H1 (cell line): ENCODE measurements at regions not wholly inside any gene's neighbourhood (a gene's known extent, or its start where the extent isn't known, plus 50 kb on each side); places are given as distances from the start of the nearest gene placed in this dataset.

ENCODE experiments used
- CTCF ChIA-PET: fragments of 300-600 bp; sonication (Branson Sonifier 250); formaldehyde crosslinking; loops from one replicate; lab custom pipeline; 2021; ENCODE audit not compliant: partially characterized antibody; lab: Charles Lee
- POLR2A ChIA-PET: fragments of 300-600 bp; sonication (Branson Sonifier 250); formaldehyde crosslinking; loops from one replicate; lab custom pipeline; 2021; ENCODE audit warnings: inconsistent platforms; ENCODE audit not compliant: partially characterized antibody; lab: Charles Lee
- DNase-seq, 2 experiments: peaks; one replicate each; pipeline versions ENCODE4 v3.0.0 to v3.0.0-alpha.2; 2010 to 2022; ENCODE audit warnings: low spot score in 2 of 2, low read depth in 1 of 2, mixed read lengths in 1 of 2
- FAIRE-seq: peaks from 2 replicates; lab custom pipeline; 2011; peaks lifted over from hg19 to GRCh38; lab: Jason Lieb, UNC
- H2AFZ ChIP-seq: 2 replicates; pipeline ENCODE4 v1.8.1; 2012; ENCODE audit warnings: low read length, inconsistent platforms
- H2AK5ac ChIP-seq: 2 replicates; pipeline ENCODE4 v1.6.1; 2013; ENCODE audit warnings: low read depth, low read length
- H2BK120ac ChIP-seq: replicated peaks from 2 replicates; pipeline ENCODE3; 2013; ENCODE audit warnings: low read depth, low read length, inconsistent platforms
- H2BK12ac ChIP-seq: 2 replicates; pipeline ENCODE4 v1.6.1; 2013; ENCODE audit warnings: low read depth, low read length
- H2BK15ac ChIP-seq: 2 replicates; pipeline ENCODE4 v1.6.1; 2013; ENCODE audit warnings: low read length
- H2BK20ac ChIP-seq: 2 replicates; pipeline ENCODE4 v1.6.1; 2013; ENCODE audit warnings: low read length
- H2BK5ac ChIP-seq: 2 replicates; pipeline ENCODE4 v1.6.1; 2013; ENCODE audit warnings: low read depth, low read length
- H3K14ac ChIP-seq: 2 replicates; pipeline ENCODE4 v1.6.1; 2013; ENCODE audit warnings: inconsistent platforms; ENCODE audit not compliant: insufficient read length
- H3K18ac ChIP-seq: 2 replicates; pipeline ENCODE4 v1.6.1; 2013; ENCODE audit warnings: low read length; ENCODE audit errors: extremely low read depth
- H3K23ac ChIP-seq: 2 replicates; pipeline ENCODE4 v1.6.1; 2013; ENCODE audit warnings: inconsistent platforms; ENCODE audit not compliant: insufficient read length
- H3K23me2 ChIP-seq: 2 replicates; pipeline ENCODE4 v1.6.1; 2013; ENCODE audit warnings: low read depth, low read length
- H3K27ac ChIP-seq: 2 replicates; pipeline ENCODE4 v1.6.1; 2011; ENCODE audit warnings: low read depth, low read length, inconsistent platforms
- H3K27me3 ChIP-seq, 4 experiments: replicated peaks in 1 of 4; 1 replicate in 1 of 4; 2 replicates in 3 of 4; pipeline versions ENCODE4 v1.6.1 to v1.8.1; 2011 to 2013; ENCODE audit warnings: low read length in 3 of 4, mild to moderate bottlenecking in 3 of 4, inconsistent platforms in 2 of 4, mixed read lengths in 2 of 4, moderate library complexity in 1 of 4; ENCODE audit not compliant: control insufficient read depth in 3 of 4, insufficient read depth in 3 of 4; ENCODE audit errors: extremely low read depth in 1 of 4
- H3K36me3 ChIP-seq, 4 experiments: 2 replicates each; pipeline versions ENCODE4 v1.6.1 to v1.8.1; 2011 to 2013; ENCODE audit warnings: mild to moderate bottlenecking in 4 of 4, low read length in 3 of 4, moderate library complexity in 2 of 4, control low read depth in 1 of 4, inconsistent platforms in 1 of 4; ENCODE audit not compliant: insufficient read depth in 4 of 4, control insufficient read depth in 2 of 4
- H3K4ac ChIP-seq: replicated peaks from 2 replicates; pipeline ENCODE3; 2013; ENCODE audit warnings: low read length, low read depth, mixed read lengths, inconsistent platforms; ENCODE audit not compliant: insufficient read length
- H3K4me1 ChIP-seq, 4 experiments: replicated peaks in 1 of 4; 1 replicate in 1 of 4; 2 replicates in 3 of 4; pipeline versions ENCODE4 v1.6.1 to v1.8.1; 2011 to 2013; ENCODE audit warnings: low read length in 3 of 4, inconsistent platforms in 2 of 4, mixed read lengths in 1 of 4; ENCODE audit not compliant: insufficient read depth in 4 of 4, control insufficient read depth in 3 of 4
- H3K4me2 ChIP-seq, 2 experiments: 2 replicates each; pipeline versions ENCODE4 v1.6.1 to v1.8.1; 2011 to 2013; ENCODE audit warnings: low read depth in 2 of 2, low read length in 2 of 2, control low read depth in 1 of 2, inconsistent platforms in 1 of 2, mild to moderate bottlenecking in 1 of 2; ENCODE audit not compliant: insufficient read depth in 1 of 2
- H3K4me3 ChIP-seq, 4 experiments: fragments of 200-600, 300-600 bp in 1 of 4; sonication (generic), shearing (Covaris generic), sonication (Bioruptor Twin) in 1 of 4; 2 replicates each; pipeline versions ENCODE4 v1.5.1 to v1.8.1; 2011 to 2016; ENCODE audit warnings: low read length in 4 of 4, low read depth in 3 of 4, control low read depth in 2 of 4, inconsistent platforms in 2 of 4, mild to moderate bottlenecking in 2 of 4, mixed read lengths in 1 of 4, moderate library complexity in 1 of 4; ENCODE audit not compliant: insufficient read depth in 2 of 4; ENCODE audit errors: extremely low read depth in 1 of 4
- H3K56ac ChIP-seq: replicated peaks from 2 replicates; pipeline ENCODE3; 2013; ENCODE audit warnings: low read depth, mild to moderate bottlenecking, mixed read lengths, low read length, inconsistent platforms; ENCODE audit not compliant: insufficient read length
- H3K79me1 ChIP-seq: 2 replicates; pipeline ENCODE4 v1.6.1; 2013; ENCODE audit warnings: low read depth, low read length, control low read depth
- H3K79me2 ChIP-seq, 2 experiments: 2 replicates each; pipeline versions ENCODE4 v1.6.1 to v1.8.1; 2012 to 2013; ENCODE audit warnings: low read length in 2 of 2, mild to moderate bottlenecking in 2 of 2, inconsistent platforms in 1 of 2; ENCODE audit not compliant: insufficient read depth in 2 of 2, control insufficient read depth in 1 of 2
- H3K9ac ChIP-seq, 4 experiments: replicated peaks in 1 of 4; 1 replicate in 1 of 4; 2 replicates in 3 of 4; pipeline versions ENCODE4 v1.6.1 to v1.8.1; 2011 to 2013; ENCODE audit warnings: low read depth in 3 of 4, low read length in 3 of 4, control low read depth in 2 of 4, mild to moderate bottlenecking in 2 of 4, moderate library complexity in 2 of 4, inconsistent platforms in 1 of 4; ENCODE audit errors: extremely low read depth in 1 of 4
- H3K9me3 ChIP-seq, 2 experiments: 2 replicates each; pipeline versions ENCODE4 v1.6.1 to v1.8.1; 2012 to 2013; ENCODE audit warnings: mild to moderate bottlenecking in 2 of 2, moderate library complexity in 2 of 2, control low read depth in 1 of 2, inconsistent platforms in 1 of 2, low read depth in 1 of 2, low read length in 1 of 2, mixed read lengths in 1 of 2; ENCODE audit not compliant: insufficient read depth in 2 of 2
- H4K20me1 ChIP-seq, 2 experiments: replicated peaks in 1 of 2; 2 replicates each; pipeline versions ENCODE3 to v1.8.1; 2011 to 2013; ENCODE audit warnings: inconsistent platforms in 2 of 2, low read length in 2 of 2, mild to moderate bottlenecking in 1 of 2; ENCODE audit not compliant: insufficient read depth in 2 of 2, control insufficient read depth in 1 of 2
- H4K5ac ChIP-seq: 2 replicates; pipeline ENCODE4 v1.6.1; 2013; ENCODE audit warnings: low read length, low read depth, mixed read lengths, inconsistent platforms; ENCODE audit not compliant: insufficient read length
- H4K8ac ChIP-seq: 2 replicates; pipeline ENCODE4 v1.8.0; 2013; ENCODE audit warnings: mild to moderate bottlenecking, moderate library complexity, low read length, inconsistent platforms; ENCODE audit not compliant: insufficient read depth; ENCODE audit errors: extremely low read depth
- H4K91ac ChIP-seq: replicated peaks from 2 replicates; pipeline ENCODE3; 2013; ENCODE audit warnings: low read length, mixed read lengths, inconsistent platforms; ENCODE audit not compliant: insufficient read length
- CTBP2 ChIP-seq: IDR thresholded peaks from 2 replicates; pipeline ENCODE4 v1.7.0; 2011; ENCODE audit warnings: borderline replicate concordance, mild to moderate bottlenecking, moderate library complexity, mixed read lengths, low read length; ENCODE audit not compliant: insufficient read depth, insufficient read length
- EGR1 ChIP-seq: IDR thresholded peaks from 2 replicates; pipeline ENCODE4 v1.6.1; 2011; ENCODE audit warnings: low read depth, low read length, borderline replicate concordance
- HDAC2 ChIP-seq, 2 experiments: fragments of 300-600 bp in 1 of 2; sonication (generic) in 1 of 2; IDR thresholded peaks; 2 replicates each; pipeline ENCODE4 v1.6.1; 2011 to 2012; ENCODE audit warnings: low read depth in 2 of 2, low read length in 2 of 2, mild to moderate bottlenecking in 2 of 2, moderate library complexity in 2 of 2, borderline replicate concordance in 1 of 2, inconsistent platforms in 1 of 2
- KDM4A ChIP-seq: IDR thresholded peaks from one replicate; pipeline ENCODE4 v1.7.1; 2012; ENCODE audit warnings: low read depth, mild to moderate bottlenecking, moderate library complexity, low read length, inconsistent platforms; ENCODE audit not compliant: severe bottlenecking
- PHF8 ChIP-seq: fragments of 200-600 bp; sonication (generic); conservative IDR thresholded peaks from 2 replicates; pipeline ENCODE4 v1.7.1; 2012; ENCODE audit warnings: low read depth, mild to moderate bottlenecking, inconsistent platforms, low read length, moderate library complexity
- POLR2AphosphoS5 ChIP-seq: IDR thresholded peaks from 2 replicates; pipeline ENCODE4 v1.6.1; 2011; ENCODE audit warnings: low read depth, low read length
- RAD21 ChIP-seq, 2 experiments: IDR thresholded peaks in 1 of 2; conservative IDR thresholded peaks in 1 of 2; 2 replicates each; pipeline ENCODE4 v1.6.1; 2011; ENCODE audit warnings: low read depth in 2 of 2, low read length in 2 of 2, improper control_type of control experiment in 1 of 2, inconsistent platforms in 1 of 2, mild to moderate bottlenecking in 1 of 2, moderate library complexity in 1 of 2
- RXRA ChIP-seq: IDR thresholded peaks from 2 replicates; pipeline ENCODE4 v1.6.1; 2011; ENCODE audit warnings: low read depth, mild to moderate bottlenecking, low read length, moderate library complexity; ENCODE audit not compliant: insufficient read depth
- TAF1 ChIP-seq: IDR thresholded peaks from 2 replicates; pipeline ENCODE4 v1.6.1; 2011; ENCODE audit warnings: mild to moderate bottlenecking, low read depth, low read length
- WGBS, 2 experiments: shearing (Covaris generic) in 1 of 2; methylation state at CpG; one replicate each; pipeline versions ENCODE4 v1.1.6 to v1.1.7; 2013 to 2015; ENCODE audit warnings: low lambda C conversion rate in 2 of 2, mixed read lengths in 2 of 2, inconsistent platforms in 1 of 2, low coverage in 1 of 2, missing lambda C conversion rate in 1 of 2; ENCODE audit not compliant: insufficient replicate concordance in 2 of 2, insufficient coverage in 1 of 2, insufficient read length in 1 of 2; ENCODE audit errors: extremely low coverage in 1 of 2, missing lambda C conversion rate in 1 of 2; 5-methylcytosine and 5-hydroxymethylcytosine counted together
- TF ChIP-seq, protein P1 (sequence below), 3 experiments: IDR thresholded peaks; 1 replicate in 2 of 3; 2 replicates in 1 of 3; pipeline versions ENCODE4 v1.5.1 to v1.6.1; 2011; ENCODE audit warnings: low read length in 3 of 3, mild to moderate bottlenecking in 3 of 3, inconsistent platforms in 2 of 3, low read depth in 1 of 3, moderate library complexity in 1 of 3; ENCODE audit not compliant: insufficient read depth in 1 of 3; ENCODE audit errors: control extremely low read depth in 1 of 3

DNA sequence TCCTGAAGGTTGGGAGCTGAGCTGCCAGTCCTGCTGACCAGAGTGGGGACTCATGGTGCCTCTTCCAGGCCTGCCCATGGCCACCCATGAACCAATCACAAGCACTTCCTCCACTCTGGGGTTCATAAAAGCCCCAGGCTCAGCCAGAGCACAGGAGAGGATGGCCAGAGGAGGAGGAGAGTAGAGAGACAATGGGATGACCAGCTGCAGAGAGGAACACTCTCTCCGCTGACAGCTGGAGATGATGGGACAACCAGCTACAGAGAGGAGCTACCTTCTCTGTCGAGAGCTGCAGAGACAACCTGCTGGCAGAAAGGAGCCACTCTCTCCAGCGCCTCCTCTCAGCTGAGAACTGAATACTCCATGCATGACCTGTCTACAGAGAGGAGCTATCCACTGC, 886.1 kb downstream of the BCL11B start:
- ChIA-PET POLR2A (no interaction called here), CTCF (no interaction called here)
- no peaks in the 10 kb centered on the region for H4K20me1 ChIP-seq
- H2BK15ac ChIP-seq: no peak overlapping the region
- DNase-seq (no peak), FAIRE-seq (no peak)
- H3K79me1 ChIP-seq: no peaks in the 10 kb centered on the region
- H3K4me2 ChIP-seq: no peak overlapping the region
- H3K23ac ChIP-seq: no peak overlapping the region
- H4K5ac ChIP-seq: no peak overlapping the region
- no peak overlapping the region for H2BK12ac ChIP-seq
- H3K27me3 ChIP-seq: no peaks in the 10 kb centered on the region
- H3K4me3 ChIP-seq: no peak overlapping the region
- no peak overlapping the region for H3K14ac ChIP-seq
- no peak overlapping the region; the same call in 1 of the 2 replicates for H2AFZ ChIP-seq
- H2BK5ac ChIP-seq: no peak overlapping the region
- no peak overlapping the region for H4K8ac ChIP-seq
- no peaks in the 10 kb centered on the region; the same call in 1 of the 2 replicates for H3K23me2 ChIP-seq
- H3K4me1 ChIP-seq: no peaks in the 10 kb centered on the region; a peak in 1 of 7 replicates
- peaks cover 0 to 4% of the 10 kb centered on the region in 2 experiments; a peak in 1 of 4 replicates for H3K9me3 ChIP-seq
- H2BK120ac ChIP-seq: no peak overlapping the region
- no peak overlapping the region for H2BK20ac ChIP-seq
- H2AK5ac ChIP-seq: no peak overlapping the region
- TF ChIP-seq TAF1: no peak
- TF ChIP-seq, protein P1, sequence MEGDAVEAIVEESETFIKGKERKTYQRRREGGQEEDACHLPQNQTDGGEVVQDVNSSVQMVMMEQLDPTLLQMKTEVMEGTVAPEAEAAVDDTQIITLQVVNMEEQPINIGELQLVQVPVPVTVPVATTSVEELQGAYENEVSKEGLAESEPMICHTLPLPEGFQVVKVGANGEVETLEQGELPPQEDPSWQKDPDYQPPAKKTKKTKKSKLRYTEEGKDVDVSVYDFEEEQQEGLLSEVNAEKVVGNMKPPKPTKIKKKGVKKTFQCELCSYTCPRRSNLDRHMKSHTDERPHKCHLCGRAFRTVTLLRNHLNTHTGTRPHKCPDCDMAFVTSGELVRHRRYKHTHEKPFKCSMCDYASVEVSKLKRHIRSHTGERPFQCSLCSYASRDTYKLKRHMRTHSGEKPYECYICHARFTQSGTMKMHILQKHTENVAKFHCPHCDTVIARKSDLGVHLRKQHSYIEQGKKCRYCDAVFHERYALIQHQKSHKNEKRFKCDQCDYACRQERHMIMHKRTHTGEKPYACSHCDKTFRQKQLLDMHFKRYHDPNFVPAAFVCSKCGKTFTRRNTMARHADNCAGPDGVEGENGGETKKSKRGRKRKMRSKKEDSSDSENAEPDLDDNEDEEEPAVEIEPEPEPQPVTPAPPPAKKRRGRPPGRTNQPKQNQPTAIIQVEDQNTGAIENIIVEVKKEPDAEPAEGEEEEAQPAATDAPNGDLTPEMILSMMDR (IDR thresholded peaks at IDR 0.05; ENCODE audit: control extremely low read depth in 1 of 3, insufficient read depth in 1 of 3, low read depth in 1 of 3, low read length in 3 of 3): 0 out of 4 replicates have a peak, but pooled peaks of 1 of the 3 experiments have one; percentile 6
- peak in 1 of 2 experiments; percentile 6; a peak in 1 of 4 replicates for TF ChIP-seq RAD21 (IDR thresholded peaks at IDR 0.05 in 1 of 2, conservative IDR thresholded peaks at IDR 0.05 in 1 of 2; ENCODE audit: low read depth in 2 of 2, low read length in 2 of 2)
- no peak for TF ChIP-seq KDM4A
- no peak for TF ChIP-seq PHF8
- no peak for TF ChIP-seq CTBP2
- TF ChIP-seq POLR2AphosphoS5: no peak
- no peak for TF ChIP-seq HDAC2 (IDR thresholded peaks at IDR 0.05; ENCODE audit: borderline replicate concordance in 1 of 2, low read depth in 2 of 2, low read length in 2 of 2)
- TF ChIP-seq RXRA: no peak
- TF ChIP-seq EGR1: no peak
- H3K18ac ChIP-seq: no peak overlapping the region
- H3K56ac ChIP-seq: no peak overlapping the region
- no peaks in the 10 kb centered on the region for H3K36me3 ChIP-seq
- WGBS, 2 experiments: 97% methylated on average over 3 of the region's 3 CpGs; no CpG with 5 or more reads in 1 of the 2 experiments
- H3K4ac ChIP-seq: no peak overlapping the region
- H3K9ac ChIP-seq: no peak overlapping the region
- H4K91ac ChIP-seq: no peak overlapping the region
- H3K79me2 ChIP-seq: no peaks in the 10 kb centered on the region
- no peak overlapping the region for H3K27ac ChIP-seq
